OCI-LY7 (cell line): ENCODE measurements at regions not wholly inside any gene's neighbourhood (a gene's known extent, or its start where the extent isn't known, plus 50 kb on each side); places are given as distances from the start of the nearest gene placed in this dataset.

ENCODE experiments used
- BruUV-seq: library from RNA; stranded (reverse); fragments of 400-500 nt; replicated peaks from 2 replicates; lab custom pipeline; 2021; lab: Mats Ljungman, UMichigan
- CTCF ChIA-PET: fragments of 300-600 bp; sonication (Branson Sonifier 250); formaldehyde crosslinking; loops from one replicate; lab custom pipeline; 2022; ENCODE audit warnings: antibody characterized with exemption; ENCODE audit not compliant: unreplicated experiment; lab: Charles Lee
- POLR2A ChIA-PET: fragments of 300-600 bp; sonication (Branson Sonifier 250); formaldehyde crosslinking; loops from one replicate; lab custom pipeline; 2022; ENCODE audit warnings: antibody characterized with exemption; lab: Charles Lee
- DNase-seq: peaks from one replicate; pipeline ENCODE4 v3.0.0-alpha.2; 2015; ENCODE audit warnings: low spot score
- H2AFZ ChIP-seq: fragments of 200-600 bp; sonication (generic), shearing (Covaris generic); 2 replicates; pipeline ENCODE4 v1.6.1; 2014; ENCODE audit warnings: mild to moderate bottlenecking, antibody characterized with exemption, low read length, moderate library complexity
- H3K27ac ChIP-seq: fragments of 200-600 bp; sonication (generic); 2 replicates; pipeline ENCODE4 v1.5.1; 2014; ENCODE audit warnings: mixed run types, low read depth, mild to moderate bottlenecking, moderate library complexity, low read length, inconsistent platforms; ENCODE audit not compliant: poor library complexity, severe bottlenecking
- H3K36me3 ChIP-seq: fragments of 200-600 bp; sonication (generic); 2 replicates; pipeline ENCODE4 v1.6.1; 2014; ENCODE audit warnings: mild to moderate bottlenecking, antibody characterized with exemption, low read length, moderate library complexity, mixed read lengths; ENCODE audit not compliant: insufficient read depth
- H3K4me1 ChIP-seq: fragments of 200-600 bp; sonication (generic); 2 replicates; pipeline ENCODE4 v1.5.1; 2014; ENCODE audit warnings: mild to moderate bottlenecking, low read length; ENCODE audit not compliant: insufficient read depth, poor library complexity, severe bottlenecking
- H3K4me2 ChIP-seq: fragments of 200-600 bp; sonication (generic); 2 replicates; pipeline ENCODE4 v1.6.1; 2014; ENCODE audit warnings: mild to moderate bottlenecking, low read length
- H3K4me3 ChIP-seq: fragments of 200-600 bp; sonication (generic); 2 replicates; pipeline ENCODE4 v1.5.1; 2014; ENCODE audit warnings: mild to moderate bottlenecking, low read depth, low read length; ENCODE audit not compliant: poor library complexity, severe bottlenecking
- H3K79me2 ChIP-seq: fragments of 200-600 bp; sonication (generic); 2 replicates; pipeline ENCODE4 v1.6.1; 2016; ENCODE audit warnings: low read depth, mild to moderate bottlenecking, low read length, moderate library complexity, mixed read lengths; ENCODE audit not compliant: insufficient read depth
- H3K9me2 ChIP-seq: fragments of 200-600 bp; sonication (generic); 2 replicates; pipeline ENCODE4 v1.6.1; 2016; ENCODE audit warnings: mild to moderate bottlenecking, low read length, mixed read lengths; ENCODE audit not compliant: insufficient read depth
- H3K9me3 ChIP-seq: fragments of 200-600 bp; sonication (generic); 2 replicates; pipeline ENCODE4 v1.6.1; 2014; ENCODE audit warnings: mild to moderate bottlenecking, mixed run types, low read length, mixed read lengths
- H4K20me1 ChIP-seq: fragments of 200-600 bp; sonication (generic); 2 replicates; pipeline ENCODE4 v1.6.1; 2014; ENCODE audit warnings: mild to moderate bottlenecking, antibody characterized with exemption, low read length, moderate library complexity, mixed read lengths; ENCODE audit not compliant: insufficient read depth
- CTCF ChIP-seq: fragments of 200-600 bp; sonication (generic); conservative IDR thresholded peaks from 2 replicates; pipeline ENCODE4 v1.5.1; 2014; ENCODE audit warnings: mild to moderate bottlenecking, antibody characterized with exemption, low read length, moderate library complexity, mixed read lengths
- EZH2phosphoT487 ChIP-seq: fragments of 200-600 bp; sonication (generic); IDR thresholded peaks from 2 replicates; pipeline ENCODE4 v1.6.1; 2018; ENCODE audit warnings: low read depth, borderline replicate concordance, mild to moderate bottlenecking, mixed run types, antibody characterized with exemption, low read length, moderate library complexity, mixed read lengths
- intact Hi-C: fragments of 100-400 bp; cut with micrococcal nuclease; formaldehyde crosslinking; loops from one replicate; pipeline ENCODE4 v1.10.0; 2022; ENCODE audit not compliant: unreplicated experiment

- no peak for DNase-seq
- Histone ChIP-seq H3K36me3 (no peaks in the 10 kb centered on the region), H3K79me2 (no peaks in the 10 kb centered on the region), H4K20me1 (no peaks in the 10 kb centered on the region), H3K9me2 (no peaks in the 10 kb centered on the region), H3K9me3 (no peaks in the 10 kb centered on the region), H3K27ac (no peak overlapping the region), H3K4me2 (no peak overlapping the region), H3K4me1 (peaks cover 9% of the 10 kb centered on the region), H3K4me3 (no peak overlapping the region), H2AFZ (no peak overlapping the region)
- ChIA-PET POLR2A (no interaction called here), CTCF (no interaction called here)
- intact Hi-C loops, result no loop called here
- TF ChIP-seq CTCF (no peak), EZH2phosphoT487 (no peak)
- no TSS peak for BruUV-seq
These were observed 379.1 kb downstream of the ENC1 start for GRCh38 chr5:74261421-74261820.

- H3K36me3 ChIP-seq, result no peaks in the 10 kb centered on the region
- H3K4me2 ChIP-seq, result no peak overlapping the region
- H3K4me1 ChIP-seq, result peaks cover 9% of the 10 kb centered on the region
- CTCF ChIA-PET, result no interaction called here
- H3K9me2 ChIP-seq, result no peaks in the 10 kb centered on the region
- TF ChIP-seq EZH2phosphoT487 (no peak), CTCF (0 out of 2 replicates have a peak, but pooled peaks have one; percentile 14)
- H4K20me1 ChIP-seq, result no peaks in the 10 kb centered on the region
- H3K9me3 ChIP-seq, result no peaks in the 10 kb centered on the region
- POLR2A ChIA-PET, result no interaction called here
- BruUV-seq, result no TSS peak
- intact Hi-C loops, result no loop called here
- no peak for DNase-seq
- no peak overlapping the region for H2AFZ ChIP-seq
- no peaks in the 10 kb centered on the region for H3K79me2 ChIP-seq
- H3K27ac ChIP-seq, result no peak overlapping the region
- no peak overlapping the region for H3K4me3 ChIP-seq
These were observed 381.0 kb downstream of the ENC1 start for GRCh38 chr5:74259572-74259971.

GRCh38 chr5:74258314-74258665, 382.2 kb downstream of the ENC1 start:
- POLR2A ChIA-PET, result no interaction called here
- TF ChIP-seq CTCF, result no peak
- DNase-seq, result no peak
- intact Hi-C loops, result no loop called here
- no peak overlapping the region; the same call in 1 of the 2 replicates for H3K4me2 ChIP-seq
- H4K20me1 ChIP-seq, result no peaks in the 10 kb centered on the region
- no peaks in the 10 kb centered on the region for H3K9me2 ChIP-seq
- no peaks in the 10 kb centered on the region for H3K36me3 ChIP-seq
- no peaks in the 10 kb centered on the region for H3K9me3 ChIP-seq
- CTCF ChIA-PET, result no interaction called here
- no TSS peak for BruUV-seq
- peaks cover 9% of the 10 kb centered on the region for H3K4me1 ChIP-seq
- H2AFZ ChIP-seq, result no peak overlapping the region
- H3K27ac ChIP-seq, result no peak overlapping the region
- H3K79me2 ChIP-seq, result no peaks in the 10 kb centered on the region
- H3K4me3 ChIP-seq, result no peak overlapping the region
